A673 (cell line): ENCODE measurements at regions not wholly inside any gene's neighbourhood (a gene's known extent, or its start where the extent isn't known, plus 50 kb on each side); places are given as distances from the start of the nearest gene placed in this dataset.

Source experiments
- CTCF ChIP-seq: fragments of 300-800, 200-600 bp; sonication (generic); conservative IDR thresholded peaks from 2 replicates; pipeline ENCODE4 v1.5.1; 2017; ENCODE audit warnings: low read depth, mild to moderate bottlenecking, antibody characterized with exemption, low read length, moderate library complexity, mixed read lengths
- EZH2 ChIP-seq: fragments of 200-600 bp; sonication (generic); IDR thresholded peaks from 2 replicates; pipeline ENCODE4 v1.6.1; 2017; ENCODE audit warnings: borderline replicate concordance, low read depth, mild to moderate bottlenecking, mixed read lengths, antibody characterized with exemption, low read length; ENCODE audit not compliant: poor library complexity, severe bottlenecking

DNA sequence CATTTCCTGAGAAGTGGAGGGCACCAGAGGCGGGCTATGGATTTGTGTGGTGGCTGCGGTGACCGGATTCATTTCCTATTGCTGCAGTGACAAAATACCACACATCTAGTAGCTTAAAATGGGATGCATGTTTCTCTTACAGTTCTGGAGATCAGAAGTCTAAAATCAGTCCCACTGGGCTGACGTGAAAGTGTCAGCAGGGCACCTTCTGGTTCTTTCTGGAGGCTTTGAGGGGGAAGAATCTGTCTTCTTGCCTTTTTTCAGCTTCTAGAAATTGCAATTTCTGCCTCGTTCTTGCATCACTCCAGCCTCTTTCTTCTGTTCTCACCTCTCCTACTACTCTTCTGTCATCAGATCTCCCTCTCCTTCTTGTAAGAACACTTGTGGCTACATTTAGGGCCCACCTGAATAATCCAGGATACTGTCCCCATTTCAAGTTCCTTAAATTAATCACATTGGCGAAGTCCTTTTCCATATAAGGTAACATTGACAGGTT is 111.2 kb downstream of the MARCHF4 start:
- TF ChIP-seq CTCF (no peak), EZH2 (no peak)
